Cardiac septum (tissue), 1 donor: ENCODE measurements at regions not wholly inside any gene's neighbourhood (a gene's known extent, or its start where the extent isn't known, plus 50 kb on each side); places are given as distances from the start of the nearest gene placed in this dataset.

Experiments used
- DNase-seq: peaks from one replicate; pipeline ENCODE4 v3.0.0-alpha.2; 2020; ENCODE audit warnings: low spot score
- intact Hi-C: fragments of 100-400 bp; cut with DNase I; formaldehyde crosslinking; loops from one replicate; pipeline ENCODE4 v1.14.0; 2022
- donor health status: DM: no; HTN: no; CAD: no.

GRCh38 chr6:164546263-164546662 is 763.1 kb downstream of the C6orf118 start:
- intact Hi-C loops, result no loop called here
- no peak for DNase-seq

- no peak for DNase-seq
- intact Hi-C loops, result no loop called here
These were observed 775.2 kb downstream of the C6orf118 start for GRCh38 chr6:164534070-164534766.

- intact Hi-C loops, result no loop called here
- no peak for DNase-seq
These were observed 776.4 kb downstream of the C6orf118 start for GRCh38 chr6:164533045-164533362.

- no peak for DNase-seq
- intact Hi-C loops, result no loop called here
These were observed 777.0 kb downstream of the C6orf118 start for GRCh38 chr6:164532198-164533044.

- intact Hi-C loops, result no loop called here
- no peak for DNase-seq
These were observed 777.7 kb downstream of the C6orf118 start for GRCh38 chr6:164531736-164532135.

- intact Hi-C loops, result no loop called here
- DNase-seq, result no peak
These were observed 780.9 kb downstream of the C6orf118 start for GRCh38 chr6:164528539-164528938.

GRCh38 chr6:164523087-164523654 is 786.2 kb downstream of the C6orf118 start:
- intact Hi-C loops, result no loop called here
- no peak for DNase-seq

GRCh38 chr6:164520916-164521315 is 788.5 kb downstream of the C6orf118 start:
- intact Hi-C loops, result no loop called here
- no peak for DNase-seq

GRCh38 chr6:164507206-164507940 is 802.0 kb downstream of the C6orf118 start:
- no peak for DNase-seq
- intact Hi-C loops, result no loop called here

GRCh38 chr6:164505425-164505824 is 804.0 kb downstream of the C6orf118 start:
- no peak for DNase-seq
- intact Hi-C loops, result no loop called here

- intact Hi-C loops, result no loop called here
- DNase-seq, result no peak
These were observed 806.6 kb downstream of the C6orf118 start for GRCh38 chr6:164502833-164503232.

- intact Hi-C loops, result no loop called here
- no peak for DNase-seq
These were observed 813.4 kb downstream of the C6orf118 start for GRCh38 chr6:164495882-164496495.

- intact Hi-C loops, result no loop called here
- DNase-seq, result no peak
These were observed 831.0 kb downstream of the C6orf118 start for GRCh38 chr6:164478426-164478825.

GRCh38 chr6:164477790-164478189 is 831.6 kb downstream of the C6orf118 start:
- no peak for DNase-seq
- intact Hi-C loops, result no loop called here

GRCh38 chr6:164477101-164477500 is 832.3 kb downstream of the C6orf118 start:
- intact Hi-C loops, result no loop called here
- DNase-seq, result no peak

GRCh38 chr6:164469276-164469949 is 840.0 kb downstream of the C6orf118 start:
- intact Hi-C loops, result no loop called here
- DNase-seq, result no peak

- intact Hi-C loops, result no loop called here
- no peak for DNase-seq
These were observed 853.6 kb downstream of the C6orf118 start for GRCh38 chr6:164455835-164456234.

- intact Hi-C loops, result no loop called here
These were observed 855.6 kb downstream of the C6orf118 start for GRCh38 chr6:164453835-164454234.

GRCh38 chr6:164442572-164442971 is 866.8 kb downstream of the C6orf118 start:
- DNase-seq, result no peak
- intact Hi-C loops, result no loop called here

More at GRCh38 chr6:164453835-164454234, 855.6 kb downstream of the C6orf118 start:
- no peak for DNase-seq
